ENCODE measurements at regions not wholly inside any gene's neighbourhood (a gene's known extent, or its start where the extent isn't known, plus 50 kb on each side); places are given as distances from the start of the nearest gene placed in this dataset.
"Not testable (repeated sequence)": the region's sequence is repeated elsewhere in the genome, so short reads cannot be mapped to it uniquely, and the experiment has no call there.

GRCh38 chr18:1796636-1797035 is 774.7 kb downstream of the METTL4 start:
- H3K4me1 Mint-ChIP-seq: no peaks in the 10 kb centered on the region
- no peak overlapping the region for H3K27ac Mint-ChIP-seq
- H3K27me3 Mint-ChIP-seq: no peaks in the 10 kb centered on the region
- peaks cover 0 to 5% (median 2%) of the 10 kb centered on the region in 3 donors for H3K9me3 Mint-ChIP-seq
- H3K4me3 Mint-ChIP-seq: no peak overlapping the region
- H3K36me3 Mint-ChIP-seq: no peaks in the 10 kb centered on the region

DNA sequence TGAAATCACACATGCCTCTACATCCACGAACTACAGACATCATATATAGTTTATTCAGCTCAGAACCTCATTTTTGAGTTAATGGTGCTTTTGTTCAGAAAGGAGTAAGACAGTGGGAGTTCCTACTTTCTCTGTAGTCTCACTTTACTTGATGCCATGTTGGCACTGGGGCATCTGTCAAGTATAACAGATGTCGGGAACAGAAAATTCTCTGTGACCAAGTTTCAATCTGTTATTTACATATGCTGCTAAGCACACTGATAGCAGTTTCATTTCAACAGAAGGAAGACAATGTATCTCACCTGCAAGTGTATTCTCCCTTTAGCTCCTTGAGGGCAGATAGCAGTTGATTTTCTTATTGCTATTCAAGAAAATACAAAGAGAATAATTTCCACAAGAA is 774.1 kb downstream of the METTL4 start:
- no peaks in the 10 kb centered on the region for H3K36me3 Mint-ChIP-seq
- no peak overlapping the region for H3K27ac Mint-ChIP-seq
- H3K27me3 Mint-ChIP-seq: no peaks in the 10 kb centered on the region
- no peaks in the 10 kb centered on the region for H3K4me1 Mint-ChIP-seq
- peaks cover 0 to 5% (median 2%) of the 10 kb centered on the region in 3 donors for H3K9me3 Mint-ChIP-seq
- no peak overlapping the region for H3K4me3 Mint-ChIP-seq

DNA sequence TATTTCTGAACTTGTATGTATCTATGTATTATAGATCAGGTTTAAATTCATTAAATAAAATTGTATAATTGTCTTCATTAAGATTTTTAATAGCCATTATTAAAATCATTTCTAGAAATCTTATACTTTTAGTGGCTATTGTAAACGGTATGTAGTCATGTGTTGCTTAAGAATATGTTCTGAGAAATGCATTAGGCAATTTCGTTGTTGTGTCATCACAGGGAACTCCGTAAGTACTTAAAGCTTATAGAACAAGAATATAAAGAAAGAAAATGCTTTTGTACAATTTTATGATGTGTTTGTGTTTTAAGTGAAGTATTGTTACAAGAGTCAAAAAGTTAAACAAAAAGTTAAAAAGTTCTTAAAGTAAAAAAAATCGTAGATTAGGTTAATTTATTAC is 765.8 kb downstream of the METTL4 start:
- peaks cover 0 to 3% (median 0%) of the 10 kb centered on the region in 3 donors for H3K9me3 Mint-ChIP-seq
- no peaks in the 10 kb centered on the region for H3K36me3 Mint-ChIP-seq
- H3K4me1 Mint-ChIP-seq: no peaks in the 10 kb centered on the region
- no peaks in the 10 kb centered on the region for H3K27me3 Mint-ChIP-seq
- no peak overlapping the region for H3K27ac Mint-ChIP-seq
- no peak overlapping the region for H3K4me3 Mint-ChIP-seq

- no peaks in the 10 kb centered on the region for H3K4me1 Mint-ChIP-seq
These were observed 764.3 kb downstream of the METTL4 start for GRCh38 chr18:1806884-1807615.

GRCh38 chr18:1811282-1811681 is 760.0 kb downstream of the METTL4 start:
- Mint-ChIP-seq H3K27ac (no peak overlapping the region), H3K36me3 (no peaks in the 10 kb centered on the region), H3K27me3 (no peaks in the 10 kb centered on the region), H3K4me1 (no peaks in the 10 kb centered on the region), H3K9me3 (peaks cover 2 to 11% (median 5%) of the 10 kb centered on the region in 3 donors), H3K4me3 (no peak overlapping the region)

More at GRCh38 chr18:1806884-1807615, 764.3 kb downstream of the METTL4 start:
- H3K36me3 Mint-ChIP-seq: no peaks in the 10 kb centered on the region
- no peaks in the 10 kb centered on the region for H3K27me3 Mint-ChIP-seq
- peaks cover 0 to 7% (median 5%) of the 10 kb centered on the region in 3 donors for H3K9me3 Mint-ChIP-seq
- no peak overlapping the region for H3K4me3 Mint-ChIP-seq
- no peak overlapping the region for H3K27ac Mint-ChIP-seq

GRCh38 chr18:1825296-1825695 is 746.0 kb downstream of the METTL4 start:
- no peaks in the 10 kb centered on the region for H3K4me1 Mint-ChIP-seq
- H3K27ac Mint-ChIP-seq: no peak overlapping the region
- H3K27me3 Mint-ChIP-seq: no peaks in the 10 kb centered on the region

GRCh38 chr18:1840878-1841277 is 730.4 kb downstream of the METTL4 start:
- H3K4me3 Mint-ChIP-seq: no peak overlapping the region
- H3K27me3 Mint-ChIP-seq: no peaks in the 10 kb centered on the region
- H3K4me1 Mint-ChIP-seq: peaks cover 0 to 1% (median 0%) of the 10 kb centered on the region in 3 donors
- no peak overlapping the region for H3K27ac Mint-ChIP-seq
- no peaks in the 10 kb centered on the region for H3K36me3 Mint-ChIP-seq
- H3K9me3 Mint-ChIP-seq: peaks cover 0 to 9% (median 2%) of the 10 kb centered on the region in 3 donors

More at GRCh38 chr18:1825296-1825695, 746.0 kb downstream of the METTL4 start:
- Mint-ChIP-seq H3K4me3 (no peak overlapping the region), H3K9me3 (peaks cover 0 to under 1% (median 0%) of the 10 kb centered on the region in 3 donors), H3K36me3 (no peaks in the 10 kb centered on the region)

DNA sequence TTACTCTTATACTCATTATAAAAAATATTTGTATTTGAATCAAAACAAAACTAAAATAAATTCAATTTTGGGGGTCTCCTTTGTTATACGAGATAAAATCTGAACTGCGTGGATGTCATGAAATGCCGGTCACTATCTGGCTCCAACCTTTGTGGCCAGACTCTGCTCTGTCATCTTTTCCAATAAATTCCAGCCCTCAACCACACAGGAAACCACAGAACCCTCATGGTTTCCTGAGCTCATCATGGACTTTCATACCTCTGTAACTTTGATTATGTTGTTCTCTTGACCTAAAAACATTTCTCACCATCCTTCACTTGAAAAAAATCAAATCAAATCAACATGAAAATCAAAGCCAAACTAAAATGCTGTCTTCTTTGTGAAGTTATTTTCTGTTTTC is 724.7 kb downstream of the METTL4 start:
- no peak overlapping the region for H3K27ac Mint-ChIP-seq
- no peak overlapping the region for H3K4me3 Mint-ChIP-seq
- H3K4me1 Mint-ChIP-seq: peaks cover 0 to 1% (median 0%) of the 10 kb centered on the region in 3 donors
- no peaks in the 10 kb centered on the region for H3K36me3 Mint-ChIP-seq
- peaks cover 0 to 6% (median 5%) of the 10 kb centered on the region in 3 donors for H3K9me3 Mint-ChIP-seq
- H3K27me3 Mint-ChIP-seq: no peaks in the 10 kb centered on the region

- Mint-ChIP-seq H3K4me3 (no peak overlapping the region), H3K9me3 (peaks cover 0 to 8% (median 5%) of the 10 kb centered on the region in 3 donors), H3K27me3 (no peaks in the 10 kb centered on the region), H3K4me1 (peaks cover 0 to 1% (median 0%) of the 10 kb centered on the region in 3 donors), H3K27ac (no peak overlapping the region), H3K36me3 (no peaks in the 10 kb centered on the region)
These were observed 722.6 kb downstream of the METTL4 start for GRCh38 chr18:1848716-1849115.

DNA sequence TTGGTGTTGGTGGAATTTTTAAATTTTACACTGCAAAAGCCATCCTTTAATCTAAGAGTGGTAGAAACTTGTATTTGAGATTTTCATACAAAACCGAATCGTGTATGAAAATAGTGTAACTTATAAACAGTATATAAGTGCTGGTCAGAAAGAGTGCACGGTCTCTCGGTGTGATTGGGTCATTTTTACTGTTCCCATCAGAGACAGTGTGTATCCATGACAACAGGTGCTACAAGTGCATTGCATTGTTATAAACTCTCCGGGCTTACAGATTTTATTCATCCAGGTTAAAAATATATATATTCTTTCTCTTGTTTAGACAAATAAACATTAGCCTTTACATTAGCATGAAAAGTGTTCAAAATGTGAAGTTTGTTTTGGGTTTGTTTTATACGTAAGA is 721.9 kb downstream of the METTL4 start:
- Mint-ChIP-seq H3K9me3 (peaks cover 0 to 8% (median 5%) of the 10 kb centered on the region in 3 donors), H3K27ac (no peak overlapping the region), H3K27me3 (no peaks in the 10 kb centered on the region), H3K36me3 (no peaks in the 10 kb centered on the region), H3K4me1 (no peaks in the 10 kb centered on the region), H3K4me3 (no peak overlapping the region)

DNA sequence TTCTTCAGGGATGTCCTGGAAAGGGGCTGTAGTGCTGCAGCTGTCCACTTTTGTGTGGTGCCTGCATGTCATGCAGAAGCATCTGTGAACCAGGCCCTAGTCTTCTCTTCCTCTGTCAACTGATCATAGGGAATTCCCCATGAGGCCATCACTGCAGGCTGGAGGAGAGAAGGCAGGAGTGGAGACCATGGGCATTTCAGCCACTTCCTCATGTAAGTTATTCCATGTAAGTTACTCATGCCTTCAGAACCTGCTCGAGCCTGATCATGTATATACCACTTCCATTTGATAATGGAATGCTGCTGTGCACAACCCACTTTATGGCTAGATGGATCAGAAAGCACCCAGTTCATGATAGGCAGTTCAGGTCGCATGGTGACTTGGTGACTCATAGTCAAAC is 714.0 kb downstream of the METTL4 start:
- not testable (repeated sequence) for H3K4me3 Mint-ChIP-seq, H3K27me3 Mint-ChIP-seq, H3K27ac Mint-ChIP-seq, H3K4me1 Mint-ChIP-seq, H3K9me3 Mint-ChIP-seq, H3K36me3 Mint-ChIP-seq

DNA sequence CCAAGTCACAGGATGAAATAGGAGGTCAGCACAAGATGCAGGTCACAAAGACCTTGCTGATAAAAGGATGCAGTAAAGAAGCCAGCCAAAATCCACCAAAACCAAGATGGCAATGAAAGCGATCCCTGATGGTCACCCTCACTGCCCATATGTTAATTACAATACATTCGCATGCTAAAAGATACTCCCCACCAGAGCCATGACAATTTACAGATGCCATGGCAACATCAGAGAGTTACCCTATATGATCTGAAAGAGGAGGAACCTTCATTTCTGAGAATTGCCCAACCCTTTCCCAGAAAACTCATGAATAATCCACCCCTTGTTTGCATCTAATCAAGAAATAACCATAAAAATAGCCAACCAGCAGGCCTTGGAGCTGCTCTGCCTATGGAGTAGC is 709.8 kb downstream of the METTL4 start:
- no peaks in the 10 kb centered on the region for H3K27me3 Mint-ChIP-seq

DNA sequence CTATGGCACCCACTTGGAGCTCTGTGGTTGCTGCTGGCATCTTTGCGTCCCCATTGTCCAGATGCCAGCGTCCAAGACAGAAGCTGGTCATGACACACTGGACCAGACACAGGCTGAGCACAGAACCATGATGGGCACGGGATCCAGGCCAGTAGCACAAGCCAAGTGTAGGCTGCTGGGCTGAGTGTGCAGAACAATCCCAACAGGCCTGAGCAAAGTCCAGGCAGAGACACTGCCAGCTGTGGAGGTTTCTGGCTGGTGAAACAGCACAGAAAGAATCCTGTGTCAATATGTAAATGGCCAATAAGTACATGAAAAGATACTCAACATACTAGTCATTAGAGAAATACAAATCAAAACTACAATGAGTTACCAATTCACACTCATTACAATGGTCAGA is 705.4 kb downstream of the METTL4 start:
- H3K4me3 Mint-ChIP-seq: no peak overlapping the region
- no peaks in the 10 kb centered on the region for H3K36me3 Mint-ChIP-seq
- no peak overlapping the region for H3K27ac Mint-ChIP-seq
- no peaks in the 10 kb centered on the region for H3K27me3 Mint-ChIP-seq
- peaks cover 0 to 4% (median 3%) of the 10 kb centered on the region in 3 donors for H3K9me3 Mint-ChIP-seq
- H3K4me1 Mint-ChIP-seq: no peaks in the 10 kb centered on the region

More for the DNA sequence above, 709.8 kb downstream of the METTL4 start:
- Mint-ChIP-seq H3K9me3 (peaks cover 0 to 4% (median 3%) of the 10 kb centered on the region in 3 donors), H3K36me3 (no peaks in the 10 kb centered on the region), H3K4me1 (no peaks in the 10 kb centered on the region), H3K27ac (no peak overlapping the region), H3K4me3 (no peak overlapping the region)

DNA sequence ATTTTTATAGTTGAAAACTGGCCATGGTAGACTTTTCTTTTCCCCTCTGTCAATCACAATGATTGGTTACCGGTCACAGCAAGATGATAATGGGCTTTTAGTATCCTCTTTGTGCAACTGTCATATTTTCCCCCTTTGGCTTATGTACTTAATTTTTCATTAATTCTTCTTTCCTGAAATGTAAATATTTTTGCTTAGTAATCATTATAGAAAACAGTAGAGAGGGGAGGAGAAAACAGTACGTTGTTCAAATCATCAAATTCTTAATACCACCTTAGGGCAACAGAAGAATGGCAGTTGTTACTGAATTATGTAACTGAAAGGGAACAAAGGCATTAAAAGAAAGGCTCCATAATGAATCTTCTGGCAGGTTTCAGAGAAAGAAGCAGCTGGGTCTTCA is 699.0 kb downstream of the METTL4 start:
- no peak overlapping the region for H3K4me3 Mint-ChIP-seq
- no peaks in the 10 kb centered on the region for H3K36me3 Mint-ChIP-seq
- peaks cover 0 to 7% (median 0%) of the 10 kb centered on the region in 3 donors for H3K9me3 Mint-ChIP-seq
- H3K27ac Mint-ChIP-seq: no peak overlapping the region
- no peaks in the 10 kb centered on the region for H3K4me1 Mint-ChIP-seq
- no peaks in the 10 kb centered on the region for H3K27me3 Mint-ChIP-seq

GRCh38 chr18:1875219-1875618 is 696.1 kb downstream of the METTL4 start:
- Mint-ChIP-seq H3K27ac (no peak overlapping the region), H3K4me1 (no peaks in the 10 kb centered on the region), H3K9me3 (peaks cover 0 to 7% (median 0%) of the 10 kb centered on the region in 3 donors), H3K27me3 (no peaks in the 10 kb centered on the region), H3K36me3 (no peaks in the 10 kb centered on the region), H3K4me3 (no peak overlapping the region)

DNA sequence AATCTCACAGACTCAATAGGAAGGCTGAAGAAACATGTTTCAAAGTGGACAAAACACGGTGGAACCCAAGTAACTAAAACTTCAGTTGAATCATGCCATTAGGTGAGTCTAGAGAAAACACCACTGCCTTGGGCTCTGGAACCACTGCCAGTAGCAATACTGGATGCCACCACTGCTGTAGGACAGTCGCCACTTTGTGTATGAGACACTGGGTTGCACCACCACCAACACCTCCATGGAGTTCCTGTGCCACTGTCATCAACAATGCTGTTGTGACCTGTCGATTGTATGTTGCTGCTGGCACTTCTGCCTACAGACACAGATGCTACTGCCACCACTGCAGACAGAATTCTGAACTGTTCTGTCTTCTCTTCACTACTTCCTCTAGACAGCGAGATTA is 686.7 kb downstream of the METTL4 start:
- Mint-ChIP-seq H3K27ac (no peak overlapping the region), H3K4me1 (no peaks in the 10 kb centered on the region), H3K4me3 (peak overlapping the region in 1 of 4 donors; percentile 8), H3K27me3 (no peaks in the 10 kb centered on the region), H3K36me3 (peaks cover 1% of the 10 kb centered on the region), H3K9me3 (peaks cover 1 to 13% (median 6%) of the 10 kb centered on the region in 3 donors)
